Keratinocyte (primary cell): ENCODE measurements at regions not wholly inside any gene's neighbourhood (a gene's known extent, or its start where the extent isn't known, plus 50 kb on each side); places are given as distances from the start of the nearest gene placed in this dataset.

Experiments
- DNase-seq: peaks from one replicate; pipeline ENCODE4 v3.0.0-alpha.2; 2011; ENCODE audit warnings: low read depth, missing footprints, low spot score
- FAIRE-seq: peaks from 2 replicates; lab custom pipeline; 2011; peaks lifted over from hg19 to GRCh38; lab: Jason Lieb, UNC
- H2AFZ ChIP-seq: 2 replicates; pipeline ENCODE4 v1.6.0; 2012; ENCODE audit warnings: low read length, control low read depth, inconsistent platforms; ENCODE audit not compliant: control insufficient read depth
- H3K27ac ChIP-seq: 2 replicates; pipeline ENCODE4 v1.5.1; 2011; ENCODE audit warnings: low read length; ENCODE audit not compliant: control insufficient read depth, insufficient read depth
- H3K27me3 ChIP-seq: 3 replicates; pipeline ENCODE4 v1.6.0; 2011; ENCODE audit warnings: low read length; ENCODE audit not compliant: control insufficient read depth, insufficient read depth; ENCODE audit errors: extremely low read depth
- H3K36me3 ChIP-seq, 2 experiments: 2 replicates in 1 of 2; 3 replicates in 1 of 2; pipeline ENCODE4 v1.5.1; 2011; ENCODE audit warnings: low read length in 2 of 2, mild to moderate bottlenecking in 1 of 2; ENCODE audit not compliant: control insufficient read depth in 2 of 2, insufficient read depth in 2 of 2; ENCODE audit errors: extremely low read depth in 1 of 2
- H3K4me1 ChIP-seq: 3 replicates; pipeline ENCODE4 v1.5.1; 2011; ENCODE audit warnings: low read length; ENCODE audit not compliant: control insufficient read depth, insufficient read depth; ENCODE audit errors: extremely low read depth
- H3K4me2 ChIP-seq: 3 replicates; pipeline ENCODE4 v1.6.0; 2011; ENCODE audit warnings: low read depth, low read length; ENCODE audit not compliant: control insufficient read depth, insufficient read depth; ENCODE audit errors: extremely low read depth
- H3K4me3 ChIP-seq, 3 experiments: fragments of 200-600 bp in 1 of 3; sonication (generic) in 1 of 3; 2 replicates in 2 of 3; 3 replicates in 1 of 3; pipeline ENCODE4 v1.5.1; 2011 to 2016; ENCODE audit warnings: low read length in 3 of 3, mild to moderate bottlenecking in 3 of 3, control low read depth in 2 of 3, inconsistent platforms in 1 of 3, low read depth in 1 of 3, mixed read lengths in 1 of 3, mixed run types in 1 of 3, moderate library complexity in 1 of 3; ENCODE audit not compliant: control insufficient read depth in 2 of 3, insufficient read depth in 2 of 3; ENCODE audit errors: extremely low read depth in 1 of 3
- H3K79me2 ChIP-seq: 2 replicates; pipeline ENCODE4 v1.6.0; 2012; ENCODE audit warnings: low read length; ENCODE audit not compliant: control insufficient read depth, insufficient read depth
- H3K9ac ChIP-seq: 3 replicates; pipeline ENCODE4 v1.6.0; 2011; ENCODE audit warnings: low read length; ENCODE audit not compliant: control insufficient read depth, insufficient read depth; ENCODE audit errors: extremely low read depth
- H3K9me1 ChIP-seq: 3 replicates; pipeline ENCODE4 v1.6.0; 2011; ENCODE audit warnings: low read length; ENCODE audit not compliant: control insufficient read depth, insufficient read depth; ENCODE audit errors: extremely low read depth
- H3K9me3 ChIP-seq: 2 replicates; pipeline ENCODE4 v1.5.1; 2012; ENCODE audit warnings: low read depth, low read length; ENCODE audit not compliant: control insufficient read depth
- H4K20me1 ChIP-seq: 3 replicates; pipeline ENCODE4 v1.6.0; 2011; ENCODE audit warnings: low read length; ENCODE audit not compliant: control insufficient read depth, insufficient read depth; ENCODE audit errors: extremely low read depth
- EZH2 ChIP-seq: IDR thresholded peaks from one replicate; pipeline ENCODE4 v1.6.1; 2012; ENCODE audit warnings: inconsistent platforms, mild to moderate bottlenecking, low read length, moderate library complexity
- dilution Hi-C: fragments of 300-500 bp; cut with MboI; formaldehyde crosslinking; loops from one replicate; pipeline ENCODE4 v1.7.0; 2020; ENCODE audit warnings: low sequenced_read_pairs; ENCODE audit not compliant: extremely low pct_ligation_motif_present
- TF ChIP-seq, protein P1 (sequence below), 3 experiments: IDR thresholded peaks in 1 of 3; conservative IDR thresholded peaks in 1 of 3; optimal IDR thresholded peaks in 1 of 3; 2 replicates in 2 of 3; 3 replicates in 1 of 3; pipeline versions ENCODE3 to v1.5.1; 2011; ENCODE audit warnings: low read length in 3 of 3, mild to moderate bottlenecking in 3 of 3, moderate library complexity in 2 of 3, control low read depth in 1 of 3, inconsistent platforms in 1 of 3; ENCODE audit not compliant: insufficient read depth in 2 of 3; ENCODE audit errors: extremely low read depth in 1 of 3

DNA sequence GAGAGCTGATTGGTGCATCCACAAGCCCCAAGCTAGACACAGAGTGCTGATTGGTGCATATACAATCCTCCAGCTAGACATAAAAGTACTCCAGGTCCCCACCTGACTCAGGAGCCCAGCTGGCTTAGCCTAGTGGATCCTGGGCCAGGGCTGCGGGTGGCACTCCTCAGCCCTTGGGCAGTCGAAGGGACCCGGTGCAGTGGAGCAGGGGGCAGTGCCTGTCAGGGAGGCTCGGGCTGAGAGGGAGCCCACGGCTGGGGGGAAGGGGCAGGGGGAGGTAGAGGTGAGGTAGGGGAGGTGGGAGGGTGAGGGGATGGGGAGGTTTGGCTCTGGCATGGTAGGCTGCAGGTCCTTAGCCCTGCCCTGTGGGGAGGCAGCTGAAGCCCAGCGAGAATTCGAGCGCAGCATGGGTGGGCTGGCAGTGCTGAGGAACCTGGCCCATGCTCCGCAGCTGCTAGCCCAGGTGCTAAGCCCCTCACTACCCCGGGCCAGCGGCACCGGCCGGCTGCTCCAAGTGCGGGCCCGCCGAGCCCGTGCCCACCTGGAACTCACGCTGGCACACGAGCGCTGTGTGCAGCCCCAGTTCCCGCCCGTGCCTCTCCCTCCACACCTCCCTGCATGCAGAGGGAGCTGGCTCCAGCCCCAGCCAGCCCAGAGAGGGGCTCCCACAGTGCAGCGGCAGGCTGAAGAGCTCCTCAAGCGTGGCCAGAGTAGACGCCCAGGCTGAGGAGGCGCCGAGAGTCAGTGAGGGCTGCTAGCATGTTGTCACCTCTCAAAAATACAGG is 742.8 kb downstream of the FAM181B start:
- H3K9me1 ChIP-seq = no peaks in the 10 kb centered on the region
- FAIRE-seq = no peak
- dilution Hi-C loops = no loop called here
- H3K4me3 ChIP-seq = no peak overlapping the region
- no peak overlapping the region for H3K27ac ChIP-seq
- H3K36me3 ChIP-seq = no peaks in the 10 kb centered on the region
- no peak overlapping the region for H3K9ac ChIP-seq
- H3K4me2 ChIP-seq = no peak overlapping the region
- no peaks in the 10 kb centered on the region for H4K20me1 ChIP-seq
- no peak for TF ChIP-seq EZH2
- TF ChIP-seq, protein P1, sequence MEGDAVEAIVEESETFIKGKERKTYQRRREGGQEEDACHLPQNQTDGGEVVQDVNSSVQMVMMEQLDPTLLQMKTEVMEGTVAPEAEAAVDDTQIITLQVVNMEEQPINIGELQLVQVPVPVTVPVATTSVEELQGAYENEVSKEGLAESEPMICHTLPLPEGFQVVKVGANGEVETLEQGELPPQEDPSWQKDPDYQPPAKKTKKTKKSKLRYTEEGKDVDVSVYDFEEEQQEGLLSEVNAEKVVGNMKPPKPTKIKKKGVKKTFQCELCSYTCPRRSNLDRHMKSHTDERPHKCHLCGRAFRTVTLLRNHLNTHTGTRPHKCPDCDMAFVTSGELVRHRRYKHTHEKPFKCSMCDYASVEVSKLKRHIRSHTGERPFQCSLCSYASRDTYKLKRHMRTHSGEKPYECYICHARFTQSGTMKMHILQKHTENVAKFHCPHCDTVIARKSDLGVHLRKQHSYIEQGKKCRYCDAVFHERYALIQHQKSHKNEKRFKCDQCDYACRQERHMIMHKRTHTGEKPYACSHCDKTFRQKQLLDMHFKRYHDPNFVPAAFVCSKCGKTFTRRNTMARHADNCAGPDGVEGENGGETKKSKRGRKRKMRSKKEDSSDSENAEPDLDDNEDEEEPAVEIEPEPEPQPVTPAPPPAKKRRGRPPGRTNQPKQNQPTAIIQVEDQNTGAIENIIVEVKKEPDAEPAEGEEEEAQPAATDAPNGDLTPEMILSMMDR (optimal IDR thresholded peaks at IDR 0.05 in 1 of 3, IDR thresholded peaks at IDR 0.05 in 1 of 3, conservative IDR thresholded peaks at IDR 0.05 in 1 of 3; ENCODE audit: extremely low read depth in 1 of 3, insufficient read depth in 2 of 3, low read length in 3 of 3) = no peak
- DNase-seq = no peak
- no peaks in the 10 kb centered on the region for H3K79me2 ChIP-seq
- H3K27me3 ChIP-seq = no peaks in the 10 kb centered on the region
- no peaks in the 10 kb centered on the region for H3K4me1 ChIP-seq
- H3K9me3 ChIP-seq = peaks cover 2% of the 10 kb centered on the region
- no peak overlapping the region for H2AFZ ChIP-seq

DNA sequence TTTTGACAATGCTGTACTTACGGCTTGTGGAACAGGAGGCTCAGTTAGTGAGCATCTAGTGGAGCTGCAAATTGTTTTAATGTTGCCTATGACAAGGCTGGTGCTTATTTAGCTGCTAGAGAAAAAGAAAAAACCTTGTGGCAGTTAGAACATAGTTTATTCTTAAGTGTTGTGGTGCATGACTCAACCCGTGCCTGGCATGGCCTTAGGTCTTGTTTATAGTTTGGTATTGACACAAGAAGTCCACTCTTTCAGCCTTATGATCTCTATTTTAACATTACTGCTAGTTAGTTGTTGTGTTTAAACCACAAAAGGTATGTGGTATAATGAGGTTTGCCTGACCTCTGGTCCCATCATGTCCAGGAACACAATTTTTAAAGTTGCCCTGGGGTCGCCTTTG is 744.6 kb downstream of the FAM181B start:
- no peak overlapping the region for H3K27ac ChIP-seq
- no peaks in the 10 kb centered on the region for H3K36me3 ChIP-seq
- no peak for TF ChIP-seq EZH2
- TF ChIP-seq, protein P1 (optimal IDR thresholded peaks at IDR 0.05 in 1 of 3, IDR thresholded peaks at IDR 0.05 in 1 of 3, conservative IDR thresholded peaks at IDR 0.05 in 1 of 3; ENCODE audit: extremely low read depth in 1 of 3, insufficient read depth in 2 of 3, low read length in 3 of 3) = no peak
- dilution Hi-C loops = no loop called here
- H3K79me2 ChIP-seq = no peaks in the 10 kb centered on the region
- peaks cover 2% of the 10 kb centered on the region for H3K9me3 ChIP-seq
- no peaks in the 10 kb centered on the region for H4K20me1 ChIP-seq
- no peak overlapping the region for H3K9ac ChIP-seq
- DNase-seq (no peak), FAIRE-seq (no peak)
- H3K4me3 ChIP-seq = no peak overlapping the region
- H2AFZ ChIP-seq = no peak overlapping the region
- no peaks in the 10 kb centered on the region for H3K27me3 ChIP-seq
- H3K9me1 ChIP-seq = no peaks in the 10 kb centered on the region
- H3K4me1 ChIP-seq = no peaks in the 10 kb centered on the region
- no peak overlapping the region for H3K4me2 ChIP-seq
